ENCODE measurements at regions not wholly inside any gene's neighbourhood (a gene's known extent, or its start where the extent isn't known, plus 50 kb on each side); places are given as distances from the start of the nearest gene placed in this dataset.

DNA sequence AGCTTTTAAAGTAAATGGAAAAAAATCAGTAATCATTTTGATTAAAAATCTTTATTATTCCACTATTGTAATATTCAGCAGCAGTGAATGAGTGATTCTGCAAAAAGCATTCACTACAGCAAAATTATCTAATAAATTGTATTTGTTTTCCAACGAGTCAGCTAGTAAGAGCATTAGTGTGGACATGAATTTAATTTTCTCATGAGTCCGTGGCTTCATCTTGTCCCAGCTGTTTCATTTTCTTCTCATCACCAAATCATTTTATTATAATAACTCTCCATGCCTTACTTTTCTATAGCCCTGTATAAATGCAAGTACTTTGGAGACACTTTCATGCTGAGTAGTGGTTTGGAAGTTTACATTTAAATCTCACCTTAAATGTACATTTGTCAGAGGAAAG, 66.2 kb downstream of the FANCF start:
- H3K4me3 ChIP-seq (replicated peaks in 1 of 4; ENCODE audit: control extremely low read depth in 1 of 4, insufficient read depth in 1 of 4, low read depth in 3 of 4, low read length in 4 of 4) = no peak overlapping the region
- no peaks in the 10 kb centered on the region for H4K20me1 ChIP-seq (ENCODE audit: control insufficient read depth, extremely low read depth, insufficient read depth, low read length)
- no peak for TF ChIP-seq EZH2 (IDR thresholded peaks at IDR 0.05; ENCODE audit: low read length, missing control alignments)
- TF ChIP-seq, protein P1, sequence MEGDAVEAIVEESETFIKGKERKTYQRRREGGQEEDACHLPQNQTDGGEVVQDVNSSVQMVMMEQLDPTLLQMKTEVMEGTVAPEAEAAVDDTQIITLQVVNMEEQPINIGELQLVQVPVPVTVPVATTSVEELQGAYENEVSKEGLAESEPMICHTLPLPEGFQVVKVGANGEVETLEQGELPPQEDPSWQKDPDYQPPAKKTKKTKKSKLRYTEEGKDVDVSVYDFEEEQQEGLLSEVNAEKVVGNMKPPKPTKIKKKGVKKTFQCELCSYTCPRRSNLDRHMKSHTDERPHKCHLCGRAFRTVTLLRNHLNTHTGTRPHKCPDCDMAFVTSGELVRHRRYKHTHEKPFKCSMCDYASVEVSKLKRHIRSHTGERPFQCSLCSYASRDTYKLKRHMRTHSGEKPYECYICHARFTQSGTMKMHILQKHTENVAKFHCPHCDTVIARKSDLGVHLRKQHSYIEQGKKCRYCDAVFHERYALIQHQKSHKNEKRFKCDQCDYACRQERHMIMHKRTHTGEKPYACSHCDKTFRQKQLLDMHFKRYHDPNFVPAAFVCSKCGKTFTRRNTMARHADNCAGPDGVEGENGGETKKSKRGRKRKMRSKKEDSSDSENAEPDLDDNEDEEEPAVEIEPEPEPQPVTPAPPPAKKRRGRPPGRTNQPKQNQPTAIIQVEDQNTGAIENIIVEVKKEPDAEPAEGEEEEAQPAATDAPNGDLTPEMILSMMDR (conservative IDR thresholded peaks at IDR 0.05 in 1 of 2, IDR thresholded peaks at IDR 0.05 in 1 of 2; ENCODE audit: low read depth in 1 of 2, low read length in 2 of 2) = no peak
- no peak overlapping the region for H2AFZ ChIP-seq (ENCODE audit: low read length)
- H3K27me3 ChIP-seq (ENCODE audit: control insufficient read depth, insufficient read depth, low read length) = no peaks in the 10 kb centered on the region
- no peak overlapping the region for H3K27ac ChIP-seq (ENCODE audit: insufficient read depth, low read length)
- H3K4me2 ChIP-seq (ENCODE audit: extremely low read depth, insufficient read depth, low read length) = no peak overlapping the region
- no peak overlapping the region for H3K9ac ChIP-seq (ENCODE audit: insufficient read depth, low read length)
- H3K79me2 ChIP-seq (ENCODE audit: control insufficient read depth, insufficient read depth, low read length) = no peaks in the 10 kb centered on the region
- H3K4me1 ChIP-seq (ENCODE audit: control insufficient read depth, extremely low read depth, insufficient read depth, low read length) = no peaks in the 10 kb centered on the region
- no peaks in the 10 kb centered on the region for H3K9me3 ChIP-seq (ENCODE audit: control insufficient read depth, insufficient read depth, low read depth, low read length)
- DNase-seq (ENCODE audit: low read depth in 2 of 2) = no peak
- H3K36me3 ChIP-seq (ENCODE audit: control insufficient read depth, insufficient read depth, low read length) = no peaks in the 10 kb centered on the region

DNA sequence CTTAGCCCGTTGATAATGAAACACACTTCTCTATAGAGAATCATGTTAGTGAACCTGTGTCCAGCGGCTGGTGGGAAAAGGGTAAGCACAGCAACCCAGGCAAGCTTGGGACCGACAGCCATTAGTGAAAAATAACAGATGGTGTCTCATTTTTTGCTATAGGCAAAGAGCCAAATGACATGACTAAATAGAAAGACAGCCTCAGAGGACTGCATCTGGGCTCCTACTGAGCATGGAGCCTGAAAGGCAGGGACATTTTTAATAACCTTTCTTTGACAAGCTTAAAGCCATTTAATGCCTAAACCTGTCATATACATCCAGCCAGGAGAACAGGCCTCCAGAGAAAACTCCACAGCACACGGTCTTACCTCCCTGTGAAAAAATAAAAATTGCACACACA, 67.0 kb downstream of the FANCF start:
- DNase-seq (ENCODE audit: low read depth in 2 of 2) = peak; percentile 6 to 54
- H3K27ac ChIP-seq (ENCODE audit: insufficient read depth, low read length) = no peak overlapping the region
- no peaks in the 10 kb centered on the region for H3K79me2 ChIP-seq (ENCODE audit: control insufficient read depth, insufficient read depth, low read length)
- TF ChIP-seq EZH2 (IDR thresholded peaks at IDR 0.05; ENCODE audit: low read length, missing control alignments) = no peak
- TF ChIP-seq, protein P1 (conservative IDR thresholded peaks at IDR 0.05 in 1 of 2, IDR thresholded peaks at IDR 0.05 in 1 of 2; ENCODE audit: low read depth in 1 of 2, low read length in 2 of 2) = no peak
- no peak overlapping the region for H2AFZ ChIP-seq (ENCODE audit: low read length)
- no peak overlapping the region for H3K4me3 ChIP-seq (replicated peaks in 1 of 4; ENCODE audit: control extremely low read depth in 1 of 4, insufficient read depth in 1 of 4, low read depth in 3 of 4, low read length in 4 of 4)
- H3K4me2 ChIP-seq (ENCODE audit: extremely low read depth, insufficient read depth, low read length) = no peak overlapping the region
- no peaks in the 10 kb centered on the region for H3K4me1 ChIP-seq (ENCODE audit: control insufficient read depth, extremely low read depth, insufficient read depth, low read length)
- H4K20me1 ChIP-seq (ENCODE audit: control insufficient read depth, extremely low read depth, insufficient read depth, low read length) = no peaks in the 10 kb centered on the region
- no peaks in the 10 kb centered on the region for H3K27me3 ChIP-seq (ENCODE audit: control insufficient read depth, insufficient read depth, low read length)
- no peaks in the 10 kb centered on the region for H3K9me3 ChIP-seq (ENCODE audit: control insufficient read depth, insufficient read depth, low read depth, low read length)
- no peak overlapping the region for H3K9ac ChIP-seq (ENCODE audit: insufficient read depth, low read length)
- H3K36me3 ChIP-seq (ENCODE audit: control insufficient read depth, insufficient read depth, low read length) = no peaks in the 10 kb centered on the region

DNA sequence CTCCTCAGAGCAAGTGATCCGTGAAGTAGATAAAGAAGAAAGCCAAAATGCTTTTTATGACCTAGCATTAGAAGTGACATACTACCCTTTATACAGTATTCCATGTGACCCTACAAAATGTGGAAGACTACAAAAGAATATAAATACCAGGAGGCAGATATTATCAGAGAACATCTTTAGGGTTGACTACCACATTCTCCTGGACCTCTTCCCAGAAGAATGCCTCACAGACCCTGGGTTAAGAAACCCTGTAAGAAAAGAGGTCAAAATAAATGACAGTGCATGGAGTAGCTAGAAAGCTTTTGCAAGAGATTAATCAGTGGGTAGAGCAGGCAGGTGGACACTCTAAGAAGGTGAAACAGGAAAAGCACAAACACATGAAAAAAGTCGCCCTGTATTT, 69.2 kb downstream of the FANCF start:
- no peak overlapping the region for H3K4me2 ChIP-seq (ENCODE audit: extremely low read depth, insufficient read depth, low read length)
- no peaks in the 10 kb centered on the region for H3K4me1 ChIP-seq (ENCODE audit: control insufficient read depth, extremely low read depth, insufficient read depth, low read length)
- no peaks in the 10 kb centered on the region for H4K20me1 ChIP-seq (ENCODE audit: control insufficient read depth, extremely low read depth, insufficient read depth, low read length)
- H3K36me3 ChIP-seq (ENCODE audit: control insufficient read depth, insufficient read depth, low read length) = no peaks in the 10 kb centered on the region
- H3K27ac ChIP-seq (ENCODE audit: insufficient read depth, low read length) = no peak overlapping the region
- H3K9ac ChIP-seq (ENCODE audit: insufficient read depth, low read length) = no peak overlapping the region
- no peak overlapping the region for H3K4me3 ChIP-seq (replicated peaks in 1 of 4; ENCODE audit: control extremely low read depth in 1 of 4, insufficient read depth in 1 of 4, low read depth in 3 of 4, low read length in 4 of 4)
- H3K27me3 ChIP-seq (ENCODE audit: control insufficient read depth, insufficient read depth, low read length) = no peaks in the 10 kb centered on the region
- H2AFZ ChIP-seq (ENCODE audit: low read length) = no peak overlapping the region
- no peaks in the 10 kb centered on the region for H3K79me2 ChIP-seq (ENCODE audit: control insufficient read depth, insufficient read depth, low read length)
- no peak for TF ChIP-seq EZH2 (IDR thresholded peaks at IDR 0.05; ENCODE audit: low read length, missing control alignments)
- TF ChIP-seq, protein P1 (conservative IDR thresholded peaks at IDR 0.05 in 1 of 2, IDR thresholded peaks at IDR 0.05 in 1 of 2; ENCODE audit: low read depth in 1 of 2, low read length in 2 of 2) = no peak
- peak in 1 of 2 donors; percentile 1 for DNase-seq (ENCODE audit: low read depth in 2 of 2)
- no peaks in the 10 kb centered on the region for H3K9me3 ChIP-seq (ENCODE audit: control insufficient read depth, insufficient read depth, low read depth, low read length)

Measured in fibroblast of lung (primary cell).